ENCODE measurements at regions not wholly inside any gene's neighbourhood (a gene's known extent, or its start where the extent isn't known, plus 50 kb on each side); places are given as distances from the start of the nearest gene placed in this dataset.

DNA sequence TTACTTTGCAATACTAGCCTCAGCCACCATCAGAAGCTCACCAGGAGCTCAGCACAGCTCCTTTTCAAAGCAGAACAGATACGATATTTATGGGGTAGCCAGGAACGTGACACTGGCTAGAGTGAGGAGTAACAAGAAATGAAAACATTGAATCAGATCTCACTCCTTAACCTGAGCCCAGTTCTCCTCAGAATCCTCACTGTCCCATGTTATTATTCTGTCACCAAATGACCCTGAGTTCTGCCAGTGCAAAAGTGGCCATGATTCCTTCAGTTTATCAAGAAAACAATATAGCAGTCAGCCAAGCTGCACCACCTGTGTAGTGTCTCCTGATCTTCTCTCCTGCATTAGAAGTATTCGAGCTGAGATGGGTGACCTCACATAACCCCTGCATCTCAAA, 956.7 kb downstream of the TUSC7 start:
- Histone ChIP-seq H3K4me3 (no peak overlapping the region), H3K27me3 (no peaks in the 10 kb centered on the region), H3K9me3 (no peaks in the 10 kb centered on the region), H3K36me3 (no peaks in the 10 kb centered on the region), H3K4me1 (no peaks in the 10 kb centered on the region), H3K27ac (no peak overlapping the region)
- DNase-seq = no peak
- no peak for TF ChIP-seq POLR2A (IDR thresholded peaks at IDR 0.05)
- TF ChIP-seq, protein P1, sequence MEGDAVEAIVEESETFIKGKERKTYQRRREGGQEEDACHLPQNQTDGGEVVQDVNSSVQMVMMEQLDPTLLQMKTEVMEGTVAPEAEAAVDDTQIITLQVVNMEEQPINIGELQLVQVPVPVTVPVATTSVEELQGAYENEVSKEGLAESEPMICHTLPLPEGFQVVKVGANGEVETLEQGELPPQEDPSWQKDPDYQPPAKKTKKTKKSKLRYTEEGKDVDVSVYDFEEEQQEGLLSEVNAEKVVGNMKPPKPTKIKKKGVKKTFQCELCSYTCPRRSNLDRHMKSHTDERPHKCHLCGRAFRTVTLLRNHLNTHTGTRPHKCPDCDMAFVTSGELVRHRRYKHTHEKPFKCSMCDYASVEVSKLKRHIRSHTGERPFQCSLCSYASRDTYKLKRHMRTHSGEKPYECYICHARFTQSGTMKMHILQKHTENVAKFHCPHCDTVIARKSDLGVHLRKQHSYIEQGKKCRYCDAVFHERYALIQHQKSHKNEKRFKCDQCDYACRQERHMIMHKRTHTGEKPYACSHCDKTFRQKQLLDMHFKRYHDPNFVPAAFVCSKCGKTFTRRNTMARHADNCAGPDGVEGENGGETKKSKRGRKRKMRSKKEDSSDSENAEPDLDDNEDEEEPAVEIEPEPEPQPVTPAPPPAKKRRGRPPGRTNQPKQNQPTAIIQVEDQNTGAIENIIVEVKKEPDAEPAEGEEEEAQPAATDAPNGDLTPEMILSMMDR (IDR thresholded peaks at IDR 0.05) = no peak

- TF ChIP-seq POLR2A (IDR thresholded peaks at IDR 0.05) = no peak
- TF ChIP-seq, protein P1 (IDR thresholded peaks at IDR 0.05) = no peak
- DNase-seq = no peak
- Histone ChIP-seq H3K9me3 (no peaks in the 10 kb centered on the region), H3K27me3 (no peaks in the 10 kb centered on the region), H3K36me3 (no peaks in the 10 kb centered on the region), H3K4me3 (no peak overlapping the region), H3K27ac (no peak overlapping the region), H3K4me1 (no peaks in the 10 kb centered on the region)
Observed at GRCh38 chr3:117666812-117667211, 957.2 kb downstream of the TUSC7 start.

- DNase-seq = no peak
- Histone ChIP-seq H3K9me3 (no peaks in the 10 kb centered on the region), H3K36me3 (no peaks in the 10 kb centered on the region), H3K4me1 (no peaks in the 10 kb centered on the region), H3K4me3 (no peak overlapping the region), H3K27ac (no peak overlapping the region), H3K27me3 (no peaks in the 10 kb centered on the region)
- TF ChIP-seq POLR2A (IDR thresholded peaks at IDR 0.05) = no peak
- TF ChIP-seq, protein P1 (IDR thresholded peaks at IDR 0.05) = no peak
Observed at GRCh38 chr3:117669774-117670173, 960.2 kb downstream of the TUSC7 start.

- H3K27ac ChIP-seq = no peak overlapping the region
- H3K36me3 ChIP-seq = no peaks in the 10 kb centered on the region
- no peak for TF ChIP-seq POLR2A (IDR thresholded peaks at IDR 0.05)
- TF ChIP-seq, protein P1 (IDR thresholded peaks at IDR 0.05) = no peak
- H3K9me3 ChIP-seq = no peaks in the 10 kb centered on the region
- H3K4me3 ChIP-seq = no peak overlapping the region
- no peaks in the 10 kb centered on the region for H3K27me3 ChIP-seq
- no peak for DNase-seq
- H3K4me1 ChIP-seq = no peaks in the 10 kb centered on the region
Observed at GRCh38 chr3:117671722-117672318, 962.2 kb downstream of the TUSC7 start.

DNA sequence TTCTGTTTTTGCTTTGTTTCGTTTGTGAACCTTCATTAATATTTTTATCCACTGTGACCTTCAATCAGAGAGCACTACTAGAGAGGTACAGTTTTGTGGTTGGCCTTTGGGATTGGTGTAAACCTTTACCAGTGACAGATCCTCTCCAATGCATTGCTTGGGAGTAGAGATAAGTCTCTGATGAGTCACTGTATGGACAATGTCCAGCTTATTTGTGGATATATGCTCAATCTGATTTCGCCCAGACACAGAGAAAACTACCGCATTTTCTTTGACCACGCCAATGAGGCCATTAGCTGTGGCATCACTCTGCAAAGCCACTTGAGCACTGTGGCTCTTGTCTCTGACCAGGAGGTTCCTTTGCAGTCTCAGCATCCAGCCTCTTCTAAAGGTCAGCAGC, 964.7 kb downstream of the TUSC7 start:
- Histone ChIP-seq H3K4me3 (no peak overlapping the region), H3K27ac (no peak overlapping the region), H3K4me1 (no peaks in the 10 kb centered on the region), H3K9me3 (no peaks in the 10 kb centered on the region), H3K27me3 (no peaks in the 10 kb centered on the region), H3K36me3 (no peaks in the 10 kb centered on the region)
- TF ChIP-seq, protein P1 (IDR thresholded peaks at IDR 0.05) = no peak
- no peak for TF ChIP-seq POLR2A (IDR thresholded peaks at IDR 0.05)
- no peak for DNase-seq

GRCh38 chr3:117681619-117682018, 972.0 kb downstream of the TUSC7 start:
- Histone ChIP-seq H3K9me3 (no peaks in the 10 kb centered on the region), H3K36me3 (no peaks in the 10 kb centered on the region), H3K4me1 (no peaks in the 10 kb centered on the region), H3K4me3 (no peak overlapping the region), H3K27me3 (no peaks in the 10 kb centered on the region), H3K27ac (no peak overlapping the region)
- TF ChIP-seq POLR2A (IDR thresholded peaks at IDR 0.05) = no peak
- TF ChIP-seq, protein P1 (IDR thresholded peaks at IDR 0.05) = no peak
- no peak for DNase-seq

All from Peyer's patch (tissue), 4 donors.